Gastrocnemius medialis (tissue), 4 donors: ENCODE measurements at regions not wholly inside any gene's neighbourhood (a gene's known extent, or its start where the extent isn't known, plus 50 kb on each side); places are given as distances from the start of the nearest gene placed in this dataset.

Experiments used
- ATAC-seq, 2 donors: fragments of 150-250 bp; one replicate each; pipeline ENCODE4 v1.9.1; 2016
- DNase-seq, 2 donors: peaks; one replicate each; pipeline ENCODE4 v3.0.0-alpha.2; 2019
- H3K27ac ChIP-seq, 4 donors: fragments of 200-600 bp; sonication (generic); 1 replicate in 1 of 4; 2 replicates in 3 of 4; pipeline ENCODE4 v1.5.1; 2016 to 2018; ENCODE audit warnings: mild to moderate bottlenecking in 2 of 4, moderate library complexity in 1 of 4
- H3K27me3 ChIP-seq, 3 donors: fragments of 200-600 bp; sonication (generic) in 2 of 3; 1 replicate in 1 of 3; 2 replicates in 2 of 3; pipeline versions ENCODE4 v1.5.1 to v1.6.0; 2016 to 2019; ENCODE audit warnings: mild to moderate bottlenecking in 1 of 3, moderate library complexity in 1 of 3
- H3K36me3 ChIP-seq, 2 donors: fragments of 200-600 bp; sonication (generic) in 1 of 2; one replicate each; pipeline ENCODE4 v1.5.1; 2017 to 2018
- H3K4me1 ChIP-seq, 2 donors: fragments of 200-600 bp; sonication (generic) in 1 of 2; one replicate each; pipeline ENCODE4 v1.5.1; 2016 to 2017; ENCODE audit warnings: mild to moderate bottlenecking in 2 of 2
- H3K4me3 ChIP-seq, 4 donors: fragments of 200-600 bp; sonication (generic) in 3 of 4; 1 replicate in 1 of 4; 2 replicates in 3 of 4; pipeline ENCODE4 v1.5.1; 2016 to 2019; ENCODE audit warnings: mild to moderate bottlenecking in 2 of 4
- H3K9me3 ChIP-seq, 3 donors: fragments of 200-600 bp; sonication (generic) in 2 of 3; 1 replicate in 1 of 3; 2 replicates in 2 of 3; pipeline ENCODE4 v1.5.1; 2016 to 2019
- CTCF ChIP-seq, 5 experiments: fragments of 450-650 bp in 3 of 5; fragments of 200-600 bp in 2 of 5; sonication (generic) in 2 of 5; IDR thresholded peaks in 4 of 5; conservative IDR thresholded peaks in 1 of 5; 1 replicate in 4 of 5; 2 replicates in 1 of 5; pipeline ENCODE4 v1.5.1; 2016 to 2019; ENCODE audit warnings: antibody characterized with exemption in 5 of 5, mild to moderate bottlenecking in 3 of 5, moderate library complexity in 3 of 5
- POLR2A ChIP-seq, 2 donors: fragments of 450-650 bp; IDR thresholded peaks; one replicate each; pipeline ENCODE4 v1.6.1; 2017; ENCODE audit warnings: antibody characterized with exemption in 2 of 2, mild to moderate bottlenecking in 2 of 2, moderate library complexity in 2 of 2
- in situ Hi-C, 4 donors: fragments of 200-750 bp; cut with MboI; loops; one replicate each; pipeline versions ENCODE4 v1.15.0 to v1.8.0; 2017; ENCODE audit warnings: low sequenced_read_pairs in 4 of 4
- intact Hi-C: fragments of 100-400 bp; cut with DNase I; formaldehyde crosslinking; loops from one replicate; pipeline ENCODE4 v1.15.1; 2023; ENCODE audit warnings: low total_unique reads

GRCh38 chr1:73604739-73605138, 593.2 kb downstream of the LRRIQ3 start:
- Histone ChIP-seq H3K27ac (no peak overlapping the region), H3K27me3 (no peaks in the 10 kb centered on the region), H3K36me3 (no peaks in the 10 kb centered on the region), H3K4me1 (no peaks in the 10 kb centered on the region), H3K4me3 (no peak overlapping the region), H3K9me3 (no peaks in the 10 kb centered on the region)
- DNase-seq: no peak
- no peak for ATAC-seq
- in situ Hi-C loops (no loop called here), intact Hi-C loops (no loop called here)
- TF ChIP-seq POLR2A (IDR thresholded peaks at IDR 0.05): no peak
- no peak for TF ChIP-seq CTCF (IDR thresholded peaks at IDR 0.05 in 4 of 5, conservative IDR thresholded peaks at IDR 0.05 in 1 of 5)

DNA sequence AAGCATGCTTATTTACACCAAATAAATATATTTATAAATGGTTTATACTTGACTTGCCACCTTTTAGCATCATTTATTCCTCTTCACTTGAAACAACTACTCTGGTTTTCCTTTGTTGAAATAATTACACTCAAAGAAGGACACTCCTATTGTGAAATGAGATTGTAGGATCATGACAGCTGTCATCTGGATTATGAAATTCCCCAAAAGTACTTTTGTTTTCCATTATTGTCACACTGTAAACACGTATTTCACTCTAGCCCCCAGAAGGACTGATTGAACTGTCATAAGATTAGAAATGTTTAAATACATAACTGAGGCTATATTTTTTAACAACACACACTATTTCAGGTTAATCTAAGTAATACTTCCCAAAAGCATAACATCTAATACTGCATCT, 593.8 kb downstream of the LRRIQ3 start:
- H3K27me3 ChIP-seq: no peaks in the 10 kb centered on the region
- in situ Hi-C loops: no loop called here
- no peaks in the 10 kb centered on the region for H3K4me1 ChIP-seq
- no peaks in the 10 kb centered on the region for H3K36me3 ChIP-seq
- H3K27ac ChIP-seq: no peak overlapping the region
- ATAC-seq (no peak), DNase-seq (no peak)
- H3K9me3 ChIP-seq: no peaks in the 10 kb centered on the region
- no peak overlapping the region for H3K4me3 ChIP-seq
- intact Hi-C loops: no loop called here
- TF ChIP-seq POLR2A (IDR thresholded peaks at IDR 0.05): no peak
- no peak for TF ChIP-seq CTCF (IDR thresholded peaks at IDR 0.05 in 4 of 5, conservative IDR thresholded peaks at IDR 0.05 in 1 of 5)

DNA sequence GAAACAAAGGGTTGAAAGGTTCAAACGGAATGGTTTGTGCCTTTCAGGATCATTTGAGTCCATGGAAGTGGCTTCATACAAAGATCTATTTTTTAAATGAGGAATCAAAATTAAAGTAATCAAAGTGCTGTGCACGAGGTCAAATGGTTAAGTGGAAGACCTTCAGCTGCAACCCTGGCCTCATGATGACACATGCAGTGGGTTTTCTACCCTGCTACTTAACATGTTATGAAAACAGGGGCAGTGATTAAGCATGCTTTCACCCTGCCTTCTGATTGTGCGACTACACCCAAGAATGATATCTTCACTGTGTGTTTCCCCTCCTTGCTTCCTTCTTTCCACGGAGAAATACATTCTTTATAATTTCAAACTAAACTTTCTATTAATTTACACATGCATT, 604.2 kb downstream of the LRRIQ3 start:
- in situ Hi-C loops: no loop called here
- intact Hi-C loops: no loop called here

DNA sequence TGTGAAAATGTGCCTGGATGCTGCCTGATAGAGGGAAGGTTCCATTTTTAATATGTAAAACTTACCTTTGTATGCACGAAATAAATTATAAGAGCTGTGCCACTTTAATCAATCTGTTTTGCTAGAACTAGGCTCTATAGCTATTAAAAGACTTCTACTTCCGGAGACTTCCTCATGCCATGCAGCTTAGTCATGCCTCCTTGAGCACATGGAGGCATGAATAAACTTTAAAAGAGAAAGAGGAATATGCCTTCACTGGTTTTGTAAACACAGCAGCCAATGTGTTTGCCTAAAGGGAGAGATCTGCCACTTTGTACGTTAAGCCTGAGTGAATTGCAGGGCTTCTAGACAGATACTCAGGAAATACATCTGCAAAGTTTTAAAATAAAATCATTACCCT, 604.6 kb downstream of the LRRIQ3 start:
- DNase-seq (no peak), ATAC-seq (no peak)
- no peak overlapping the region for H3K27ac ChIP-seq
- TF ChIP-seq POLR2A (IDR thresholded peaks at IDR 0.05) (no peak), CTCF (IDR thresholded peaks at IDR 0.05 in 4 of 5, conservative IDR thresholded peaks at IDR 0.05 in 1 of 5) (no peak)
- H3K4me1 ChIP-seq: no peaks in the 10 kb centered on the region
- intact Hi-C loops: no loop called here
- H3K4me3 ChIP-seq: no peak overlapping the region
- H3K36me3 ChIP-seq: no peaks in the 10 kb centered on the region
- in situ Hi-C loops: no loop called here
- H3K9me3 ChIP-seq: no peaks in the 10 kb centered on the region
- H3K27me3 ChIP-seq: no peaks in the 10 kb centered on the region

More for the DNA sequence above, 604.2 kb downstream of the LRRIQ3 start:
- Histone ChIP-seq H3K27ac (no peak overlapping the region), H3K9me3 (no peaks in the 10 kb centered on the region), H3K4me3 (no peak overlapping the region), H3K4me1 (no peaks in the 10 kb centered on the region), H3K27me3 (no peaks in the 10 kb centered on the region), H3K36me3 (no peaks in the 10 kb centered on the region)
- DNase-seq: no peak
- TF ChIP-seq CTCF (IDR thresholded peaks at IDR 0.05 in 4 of 5, conservative IDR thresholded peaks at IDR 0.05 in 1 of 5): no peak
- TF ChIP-seq POLR2A (IDR thresholded peaks at IDR 0.05): no peak
- ATAC-seq: no peak

GRCh38 chr1:73587080-73587479, 610.9 kb downstream of the LRRIQ3 start:
- Histone ChIP-seq H3K4me3 (no peak overlapping the region), H3K4me1 (no peaks in the 10 kb centered on the region), H3K27ac (no peak overlapping the region), H3K36me3 (no peaks in the 10 kb centered on the region), H3K9me3 (no peaks in the 10 kb centered on the region), H3K27me3 (no peaks in the 10 kb centered on the region)
- intact Hi-C loops (no loop called here), in situ Hi-C loops (no loop called here)
- DNase-seq: no peak
- no peak for TF ChIP-seq POLR2A (IDR thresholded peaks at IDR 0.05)
- TF ChIP-seq CTCF (IDR thresholded peaks at IDR 0.05 in 4 of 5, conservative IDR thresholded peaks at IDR 0.05 in 1 of 5): no peak
- no peak for ATAC-seq
